Mucosa of descending colon (tissue), 3 donors: ENCODE measurements at regions not wholly inside any gene's neighbourhood (a gene's known extent, or its start where the extent isn't known, plus 50 kb on each side); places are given as distances from the start of the nearest gene placed in this dataset.
A peak's percentile ranks its signal among the peaks of the same experiment; 100 is the strongest.
"Not testable (repeated sequence)": the region's sequence is repeated elsewhere in the genome, so short reads cannot be mapped to it uniquely, and the experiment has no call there.

Experiments used
- ATAC-seq: fragments of 200-7000 bp; cut with Tn5 transposase; one replicate; pipeline ENCODE4 v1.9.1; 2020; ENCODE audit warnings: mild to moderate bottlenecking, moderate library complexity
- DNase-seq, 3 donors: peaks; one replicate each; pipeline ENCODE4 v3.0.0-alpha.2; 2020
- H3K36me3 ChIP-seq: fragments of 200-600 bp; one replicate; pipeline ENCODE4 v1.8.0; 2021; ENCODE audit warnings: low read depth, mild to moderate bottlenecking
- H3K4me1 ChIP-seq: fragments of 200-600 bp; one replicate; pipeline ENCODE4 v1.8.0; 2021; ENCODE audit warnings: low read depth, mild to moderate bottlenecking
- H3K4me3 ChIP-seq: fragments of 200-600 bp; one replicate; pipeline ENCODE4 v1.8.0; 2021; ENCODE audit warnings: mild to moderate bottlenecking
- H3K9me3 ChIP-seq: fragments of 200-600 bp; one replicate; pipeline ENCODE4 v1.8.0; 2021; ENCODE audit warnings: mild to moderate bottlenecking
- intact Hi-C, 2 donors: fragments of 100-400 bp; cut with DNase I in 1 of 2; cut with micrococcal nuclease in 1 of 2; formaldehyde crosslinking; loops; one replicate each; pipeline versions ENCODE4 v1.11.0 to v1.11.1; 2022; cut with DNase I, micrococcal nuclease
- TF ChIP-seq, protein P1 (sequence below): fragments of 200-600 bp; IDR thresholded peaks from one replicate; pipeline ENCODE4 v1.8.0; 2022; ENCODE audit warnings: antibody characterized with exemption, mild to moderate bottlenecking
- donor health status: DM: no; HTN: no; CAD: no; lungs with moderate emphysema.
- donor health status: DM: no; HTN: no; CAD: no.
- donor health status: DM: no; HTN: yes; CAD: no.

DNA sequence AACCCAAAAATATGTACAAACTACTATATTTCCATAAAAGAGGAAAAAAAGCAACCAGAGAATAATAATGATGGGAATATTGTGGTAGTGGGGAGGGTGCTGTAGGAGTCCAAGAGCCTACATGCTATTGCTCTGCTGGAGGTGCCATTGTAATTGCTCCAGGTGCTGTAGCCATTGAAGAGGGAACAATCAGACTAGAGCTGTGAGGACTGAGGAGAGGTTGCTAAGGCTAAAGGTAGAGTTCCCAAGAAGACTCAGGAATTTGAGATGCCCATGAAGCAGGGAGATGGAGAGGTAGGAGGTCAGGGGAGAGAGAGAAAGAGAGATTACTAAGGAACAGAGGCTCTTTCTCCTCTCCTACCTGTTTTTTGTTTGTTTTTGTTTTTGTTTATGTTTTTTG is 394.0 kb downstream of the DMRTA1 start:
- H3K4me3 ChIP-seq, result no peak overlapping the region
- DNase-seq, result no peak
- H3K4me1 ChIP-seq, result no peaks in the 10 kb centered on the region
- intact Hi-C loops, result no loop called here
- TF ChIP-seq, protein P1, sequence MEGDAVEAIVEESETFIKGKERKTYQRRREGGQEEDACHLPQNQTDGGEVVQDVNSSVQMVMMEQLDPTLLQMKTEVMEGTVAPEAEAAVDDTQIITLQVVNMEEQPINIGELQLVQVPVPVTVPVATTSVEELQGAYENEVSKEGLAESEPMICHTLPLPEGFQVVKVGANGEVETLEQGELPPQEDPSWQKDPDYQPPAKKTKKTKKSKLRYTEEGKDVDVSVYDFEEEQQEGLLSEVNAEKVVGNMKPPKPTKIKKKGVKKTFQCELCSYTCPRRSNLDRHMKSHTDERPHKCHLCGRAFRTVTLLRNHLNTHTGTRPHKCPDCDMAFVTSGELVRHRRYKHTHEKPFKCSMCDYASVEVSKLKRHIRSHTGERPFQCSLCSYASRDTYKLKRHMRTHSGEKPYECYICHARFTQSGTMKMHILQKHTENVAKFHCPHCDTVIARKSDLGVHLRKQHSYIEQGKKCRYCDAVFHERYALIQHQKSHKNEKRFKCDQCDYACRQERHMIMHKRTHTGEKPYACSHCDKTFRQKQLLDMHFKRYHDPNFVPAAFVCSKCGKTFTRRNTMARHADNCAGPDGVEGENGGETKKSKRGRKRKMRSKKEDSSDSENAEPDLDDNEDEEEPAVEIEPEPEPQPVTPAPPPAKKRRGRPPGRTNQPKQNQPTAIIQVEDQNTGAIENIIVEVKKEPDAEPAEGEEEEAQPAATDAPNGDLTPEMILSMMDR, result no peak
- ATAC-seq, result no peak
- H3K9me3 ChIP-seq, result peaks cover 10% of the 10 kb centered on the region
- H3K36me3 ChIP-seq, result no peaks in the 10 kb centered on the region

DNA sequence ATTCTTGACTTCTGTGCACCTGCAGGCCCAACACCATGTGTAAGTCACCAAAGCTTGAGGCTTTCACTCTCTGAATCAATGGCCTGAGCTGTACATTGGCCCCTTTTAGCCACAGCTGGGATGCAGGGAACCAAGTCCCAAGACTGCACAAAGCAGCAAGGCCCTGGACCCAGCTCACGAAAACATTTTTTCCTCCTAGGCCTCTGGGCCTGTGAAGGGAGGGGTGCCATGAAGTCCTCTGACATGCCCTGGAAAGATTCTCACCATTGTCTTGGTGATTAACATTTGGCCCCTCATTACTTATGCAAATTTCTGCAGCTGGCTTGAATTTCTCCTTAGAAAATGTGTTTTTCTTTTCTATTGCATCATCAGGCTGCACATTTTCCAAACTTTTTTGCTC is 398.6 kb downstream of the DMRTA1 start:
- H3K36me3 ChIP-seq, ATAC-seq, DNase-seq, H3K4me1 ChIP-seq, H3K4me3 ChIP-seq, intact Hi-C loops: not testable (repeated sequence)
- H3K9me3 ChIP-seq, result peaks cover 28% of the 10 kb centered on the region

DNA sequence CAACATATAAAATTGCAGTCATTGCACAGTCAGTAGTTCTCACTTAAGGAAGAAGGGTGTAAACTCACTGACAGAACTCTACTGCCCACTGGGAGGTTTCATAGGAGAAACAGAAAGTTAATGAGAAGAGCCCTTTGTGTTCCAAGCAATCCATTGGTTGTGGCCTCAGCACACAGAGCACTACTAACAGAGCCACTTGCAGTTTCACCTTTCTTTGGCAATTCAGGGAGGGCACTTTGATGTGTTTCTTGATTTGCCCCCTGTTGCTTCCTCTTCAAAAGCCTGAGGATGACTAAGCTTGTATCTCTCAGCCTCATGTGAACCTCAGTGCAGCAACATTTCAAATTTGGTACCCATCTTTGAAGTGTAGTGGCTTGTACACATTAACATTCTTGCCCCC is 409.4 kb downstream of the DMRTA1 start:
- H3K4me3 ChIP-seq, result no peak overlapping the region
- peaks cover 3% of the 10 kb centered on the region for H3K9me3 ChIP-seq
- intact Hi-C loops, result no loop called here
- no peak for DNase-seq
- no peak for ATAC-seq
- TF ChIP-seq, protein P1, result no peak
- H3K36me3 ChIP-seq, result no peaks in the 10 kb centered on the region
- no peaks in the 10 kb centered on the region for H3K4me1 ChIP-seq

DNA sequence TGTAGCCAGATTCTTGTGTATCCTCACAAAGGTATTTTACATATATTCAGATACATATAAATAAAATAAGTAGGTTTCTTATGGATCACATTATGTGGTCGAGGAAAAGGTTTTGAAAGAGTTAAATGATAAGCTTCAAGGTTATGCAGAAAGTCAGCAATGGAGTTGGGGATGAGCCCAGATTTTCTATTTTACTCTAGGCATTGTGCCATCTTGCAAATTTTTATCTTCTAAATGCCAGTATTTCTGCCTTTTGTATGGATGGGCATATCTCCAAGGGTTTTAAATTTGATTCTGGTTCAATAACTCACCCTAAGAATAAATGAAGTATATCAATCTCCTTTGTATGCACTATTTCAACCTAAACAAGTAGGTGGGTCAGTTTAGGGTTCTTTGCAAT is 410.7 kb downstream of the DMRTA1 start:
- intact Hi-C loops, result no loop called here
- peaks cover 3% of the 10 kb centered on the region for H3K9me3 ChIP-seq
- ATAC-seq, result no peak
- no peak for DNase-seq
- no peaks in the 10 kb centered on the region for H3K36me3 ChIP-seq
- TF ChIP-seq, protein P1, result no peak
- no peaks in the 10 kb centered on the region for H3K4me1 ChIP-seq
- no peak overlapping the region for H3K4me3 ChIP-seq

DNA sequence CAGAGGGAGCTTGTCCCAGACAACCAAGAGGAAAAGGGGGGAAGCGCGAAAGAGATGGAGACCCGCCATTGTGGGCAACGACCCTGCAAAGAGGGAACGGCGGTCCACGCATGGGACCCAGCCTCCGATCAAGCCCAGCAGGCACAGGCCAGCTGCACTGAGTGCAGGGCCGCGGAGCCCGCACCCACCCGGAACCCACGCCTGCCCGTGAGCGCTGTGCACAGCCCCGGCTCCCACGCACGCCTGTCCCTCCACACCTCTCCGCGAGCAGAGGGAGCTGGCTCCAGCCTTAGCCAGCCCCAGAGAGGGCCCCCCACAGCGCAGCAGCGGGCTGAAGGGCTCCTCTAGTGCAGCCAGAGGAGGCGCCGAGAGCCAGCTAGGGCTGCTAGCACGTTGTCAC is 416.5 kb downstream of the DMRTA1 start:
- DNase-seq (peak in 1 of 3 donors; percentile 28), ATAC-seq (peak; percentile 15)
- H3K36me3 ChIP-seq, result no peaks in the 10 kb centered on the region
- no peaks in the 10 kb centered on the region for H3K4me1 ChIP-seq
- H3K4me3 ChIP-seq, result no peak overlapping the region
- intact Hi-C loops, result no loop called here
- TF ChIP-seq, protein P1, result no peak
- H3K9me3 ChIP-seq, result peaks cover 3% of the 10 kb centered on the region

DNA sequence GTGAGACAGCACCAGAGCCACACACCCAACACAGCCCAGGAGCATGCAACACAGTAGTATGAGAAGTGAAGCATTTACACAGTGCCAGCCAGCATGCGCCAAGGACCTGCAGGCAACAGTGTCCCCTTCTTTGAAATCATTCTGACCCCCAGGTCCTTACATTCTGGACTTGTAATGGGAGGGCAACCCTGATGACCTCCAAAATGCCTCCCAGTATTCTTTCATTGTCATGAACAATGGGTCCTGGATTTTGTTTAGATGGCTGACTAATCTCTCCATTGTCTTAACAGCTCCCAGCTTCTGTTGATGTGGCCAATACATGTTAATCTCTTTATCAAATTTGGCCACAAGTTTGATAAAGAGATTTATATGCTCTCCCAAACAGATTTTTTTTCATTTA is 417.1 kb downstream of the DMRTA1 start:
- ATAC-seq (no peak), DNase-seq (no peak)
- TF ChIP-seq, protein P1, result no peak
- Histone ChIP-seq H3K9me3 (peaks cover 3% of the 10 kb centered on the region), H3K4me3 (no peak overlapping the region), H3K36me3 (no peaks in the 10 kb centered on the region), H3K4me1 (no peaks in the 10 kb centered on the region)
- intact Hi-C loops, result no loop called here
